KMS-11 (cell line): ENCODE measurements at regions not wholly inside any gene's neighbourhood (a gene's known extent, or its start where the extent isn't known, plus 50 kb on each side); places are given as distances from the start of the nearest gene placed in this dataset.

Source experiments
- H2AFZ ChIP-seq: fragments of 200-600 bp; sonication (generic); 2 replicates; pipeline ENCODE4 v1.6.1; 2016; ENCODE audit warnings: antibody characterized with exemption, mixed run types, low read depth
- H3K27ac ChIP-seq: fragments of 200-600 bp; sonication (generic); 2 replicates; pipeline ENCODE4 v1.6.1; 2016; ENCODE audit warnings: mild to moderate bottlenecking, mixed run types
- H3K27me3 ChIP-seq: fragments of 200-600 bp; sonication (generic); 2 replicates; pipeline ENCODE4 v1.6.1; 2017; ENCODE audit warnings: mild to moderate bottlenecking, low read depth, mixed run types, moderate library complexity; ENCODE audit not compliant: insufficient read depth
- H3K36me3 ChIP-seq: fragments of 200-600 bp; sonication (generic); 2 replicates; pipeline ENCODE4 v1.6.1; 2017; ENCODE audit warnings: mild to moderate bottlenecking, mixed run types; ENCODE audit not compliant: insufficient read depth
- H3K4me1 ChIP-seq: fragments of 200-600 bp; sonication (generic); 2 replicates; pipeline ENCODE4 v1.6.1; 2016; ENCODE audit warnings: mild to moderate bottlenecking, low read depth, mixed run types; ENCODE audit not compliant: poor library complexity, severe bottlenecking
- H3K4me2 ChIP-seq: fragments of 200-600 bp; sonication (generic); 2 replicates; pipeline ENCODE4 v1.7.0; 2016; ENCODE audit warnings: mild to moderate bottlenecking, mixed run types
- H3K4me3 ChIP-seq: fragments of 200-600 bp; sonication (generic); IDR thresholded peaks from 2 replicates; pipeline ENCODE4 v1.6.1; 2017; ENCODE audit warnings: low read depth, low read length, mixed read lengths; ENCODE audit not compliant: insufficient read depth
- H3K79me2 ChIP-seq: fragments of 200-600 bp; sonication (generic); 2 replicates; pipeline ENCODE4 v1.6.1; 2016; ENCODE audit warnings: low read depth, mixed run types; ENCODE audit not compliant: insufficient read depth
- H3K9ac ChIP-seq: fragments of 200-600 bp; sonication (generic); 2 replicates; pipeline ENCODE4 v1.6.1; 2016; ENCODE audit warnings: mild to moderate bottlenecking, mixed run types
- H4K20me1 ChIP-seq: fragments of 200-600 bp; sonication (generic); 2 replicates; pipeline ENCODE4 v1.6.1; 2016; ENCODE audit warnings: mild to moderate bottlenecking, mixed run types; ENCODE audit not compliant: insufficient read depth
- TF ChIP-seq, protein P1 (sequence below): fragments of 200-600 bp; sonication (generic); conservative IDR thresholded peaks from 2 replicates; pipeline ENCODE4 v1.6.1; 2017; ENCODE audit warnings: low read depth, mild to moderate bottlenecking, antibody characterized with exemption, low read length, moderate library complexity, mixed read lengths

DNA sequence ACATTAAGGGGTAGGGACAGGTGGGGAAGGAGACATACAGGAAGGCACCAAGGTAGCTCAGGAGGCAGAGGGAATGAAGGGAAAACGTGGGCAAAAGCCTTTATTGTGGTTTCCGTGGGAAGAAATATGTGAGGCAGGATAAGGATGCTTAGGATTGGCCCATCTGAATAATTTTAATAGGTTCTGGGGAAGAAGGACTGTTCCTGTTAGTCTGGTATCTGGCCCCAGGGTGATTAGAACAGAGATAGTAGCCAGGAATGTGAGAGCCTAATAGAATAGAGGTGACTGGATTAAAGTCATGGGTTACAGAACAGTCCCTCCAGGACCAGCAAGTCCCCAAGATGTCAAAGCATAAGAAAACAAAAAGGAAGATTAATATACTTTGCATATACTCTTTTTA, 545.2 kb upstream of the CAMK1G start:
- peaks cover 7% of the 10 kb centered on the region for H3K4me1 ChIP-seq
- no peak overlapping the region for H2AFZ ChIP-seq
- H3K36me3 ChIP-seq, result no peaks in the 10 kb centered on the region
- TF ChIP-seq, protein P1, sequence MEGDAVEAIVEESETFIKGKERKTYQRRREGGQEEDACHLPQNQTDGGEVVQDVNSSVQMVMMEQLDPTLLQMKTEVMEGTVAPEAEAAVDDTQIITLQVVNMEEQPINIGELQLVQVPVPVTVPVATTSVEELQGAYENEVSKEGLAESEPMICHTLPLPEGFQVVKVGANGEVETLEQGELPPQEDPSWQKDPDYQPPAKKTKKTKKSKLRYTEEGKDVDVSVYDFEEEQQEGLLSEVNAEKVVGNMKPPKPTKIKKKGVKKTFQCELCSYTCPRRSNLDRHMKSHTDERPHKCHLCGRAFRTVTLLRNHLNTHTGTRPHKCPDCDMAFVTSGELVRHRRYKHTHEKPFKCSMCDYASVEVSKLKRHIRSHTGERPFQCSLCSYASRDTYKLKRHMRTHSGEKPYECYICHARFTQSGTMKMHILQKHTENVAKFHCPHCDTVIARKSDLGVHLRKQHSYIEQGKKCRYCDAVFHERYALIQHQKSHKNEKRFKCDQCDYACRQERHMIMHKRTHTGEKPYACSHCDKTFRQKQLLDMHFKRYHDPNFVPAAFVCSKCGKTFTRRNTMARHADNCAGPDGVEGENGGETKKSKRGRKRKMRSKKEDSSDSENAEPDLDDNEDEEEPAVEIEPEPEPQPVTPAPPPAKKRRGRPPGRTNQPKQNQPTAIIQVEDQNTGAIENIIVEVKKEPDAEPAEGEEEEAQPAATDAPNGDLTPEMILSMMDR, result no peak
- H3K4me3 ChIP-seq, result no peak overlapping the region
- no peak overlapping the region for H3K27ac ChIP-seq
- no peaks in the 10 kb centered on the region for H4K20me1 ChIP-seq
- H3K4me2 ChIP-seq, result no peak overlapping the region
- H3K27me3 ChIP-seq, result no peaks in the 10 kb centered on the region
- no peaks in the 10 kb centered on the region for H3K79me2 ChIP-seq
- H3K9ac ChIP-seq, result no peak overlapping the region

- Histone ChIP-seq H2AFZ (no peak overlapping the region), H4K20me1 (no peaks in the 10 kb centered on the region), H3K27me3 (no peaks in the 10 kb centered on the region), H3K9ac (no peak overlapping the region), H3K27ac (no peak overlapping the region), H3K4me1 (peaks cover 7% of the 10 kb centered on the region), H3K4me3 (no peak overlapping the region), H3K79me2 (no peaks in the 10 kb centered on the region), H3K36me3 (no peaks in the 10 kb centered on the region), H3K4me2 (no peak overlapping the region)
- TF ChIP-seq, protein P1, result no peak
Measured at GRCh38 chr1:209038735-209039134, 544.8 kb upstream of the CAMK1G start.

- no peaks in the 10 kb centered on the region for H3K27me3 ChIP-seq
- H4K20me1 ChIP-seq, result no peaks in the 10 kb centered on the region
- H3K36me3 ChIP-seq, result no peaks in the 10 kb centered on the region
- no peak overlapping the region for H3K9ac ChIP-seq
- TF ChIP-seq, protein P1, result no peak
- H3K4me1 ChIP-seq, result peaks cover 7% of the 10 kb centered on the region
- H3K27ac ChIP-seq, result no peak overlapping the region
- no peak overlapping the region for H2AFZ ChIP-seq
- H3K4me2 ChIP-seq, result no peak overlapping the region
- no peaks in the 10 kb centered on the region for H3K79me2 ChIP-seq
- H3K4me3 ChIP-seq, result no peak overlapping the region
Measured at GRCh38 chr1:209040351-209040750, 543.2 kb upstream of the CAMK1G start.

- Histone ChIP-seq H3K4me1 (peaks cover 7% of the 10 kb centered on the region), H3K36me3 (no peaks in the 10 kb centered on the region), H3K9ac (no peak overlapping the region), H3K27ac (no peak overlapping the region), H4K20me1 (no peaks in the 10 kb centered on the region), H3K4me3 (no peak overlapping the region), H2AFZ (no peak overlapping the region), H3K79me2 (no peaks in the 10 kb centered on the region), H3K27me3 (no peaks in the 10 kb centered on the region), H3K4me2 (no peak overlapping the region)
- TF ChIP-seq, protein P1, result no peak
Measured at GRCh38 chr1:209041927-209042326, 541.6 kb upstream of the CAMK1G start.
